ENCODE measurements at regions not wholly inside any gene's neighbourhood (a gene's known extent, or its start where the extent isn't known, plus 50 kb on each side); places are given as distances from the start of the nearest gene placed in this dataset.

DNA sequence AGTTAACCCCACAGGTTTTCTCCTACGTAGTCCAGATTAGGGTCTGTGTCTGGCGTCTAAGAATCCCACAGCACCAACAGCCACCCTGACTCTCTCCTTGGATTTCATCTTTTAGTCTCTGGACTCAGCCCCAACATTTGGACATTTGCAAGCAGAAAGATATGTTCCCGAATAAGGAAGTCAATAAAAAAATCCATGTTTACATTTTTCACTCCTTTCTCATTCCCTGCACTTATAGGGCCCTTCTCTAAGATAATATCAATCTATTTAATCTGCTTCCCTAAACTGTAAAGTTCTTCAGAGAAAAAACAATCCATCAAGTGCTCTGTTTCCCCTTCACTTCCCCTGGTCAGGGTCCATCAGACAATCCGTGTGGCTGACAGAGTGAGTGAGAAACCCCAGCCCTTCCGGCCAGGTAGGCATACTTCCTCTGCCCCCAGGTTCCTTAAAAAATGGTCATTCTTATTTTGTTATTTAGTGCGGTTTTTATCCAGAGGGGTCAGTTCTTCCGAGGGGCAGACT, 105.9 kb upstream of the CDC42BPA start:
- H3K4me1 ChIP-seq (ENCODE audit: insufficient read depth, low read length, poor library complexity, severe bottlenecking): no peaks in the 10 kb centered on the region
- TF ChIP-seq EZH2phosphoT487 (IDR thresholded peaks at IDR 0.05; ENCODE audit: borderline replicate concordance): no peak
- TF ChIP-seq, protein P1, sequence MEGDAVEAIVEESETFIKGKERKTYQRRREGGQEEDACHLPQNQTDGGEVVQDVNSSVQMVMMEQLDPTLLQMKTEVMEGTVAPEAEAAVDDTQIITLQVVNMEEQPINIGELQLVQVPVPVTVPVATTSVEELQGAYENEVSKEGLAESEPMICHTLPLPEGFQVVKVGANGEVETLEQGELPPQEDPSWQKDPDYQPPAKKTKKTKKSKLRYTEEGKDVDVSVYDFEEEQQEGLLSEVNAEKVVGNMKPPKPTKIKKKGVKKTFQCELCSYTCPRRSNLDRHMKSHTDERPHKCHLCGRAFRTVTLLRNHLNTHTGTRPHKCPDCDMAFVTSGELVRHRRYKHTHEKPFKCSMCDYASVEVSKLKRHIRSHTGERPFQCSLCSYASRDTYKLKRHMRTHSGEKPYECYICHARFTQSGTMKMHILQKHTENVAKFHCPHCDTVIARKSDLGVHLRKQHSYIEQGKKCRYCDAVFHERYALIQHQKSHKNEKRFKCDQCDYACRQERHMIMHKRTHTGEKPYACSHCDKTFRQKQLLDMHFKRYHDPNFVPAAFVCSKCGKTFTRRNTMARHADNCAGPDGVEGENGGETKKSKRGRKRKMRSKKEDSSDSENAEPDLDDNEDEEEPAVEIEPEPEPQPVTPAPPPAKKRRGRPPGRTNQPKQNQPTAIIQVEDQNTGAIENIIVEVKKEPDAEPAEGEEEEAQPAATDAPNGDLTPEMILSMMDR (conservative IDR thresholded peaks at IDR 0.05; ENCODE audit: low read length): no peak
- no peaks in the 10 kb centered on the region for H4K20me1 ChIP-seq (ENCODE audit: insufficient read depth, low read length, poor library complexity, severe bottlenecking)
- no peaks in the 10 kb centered on the region for H3F3A ChIP-seq (ENCODE audit: low read depth)
- no peaks in the 10 kb centered on the region for H3K9me3 ChIP-seq (ENCODE audit: insufficient read depth, low read depth, low read length)
- no peaks in the 10 kb centered on the region for H3K27me3 ChIP-seq (ENCODE audit: insufficient read depth, low read length, poor library complexity, severe bottlenecking)
- H3K9ac ChIP-seq (ENCODE audit: low read depth, low read length, poor library complexity, severe bottlenecking): no peak overlapping the region
- H2AFZ ChIP-seq (ENCODE audit: low read length): no peak overlapping the region
- no peak overlapping the region for H3K4me3 ChIP-seq (ENCODE audit: low read length, poor library complexity, severe bottlenecking)
- H3K79me2 ChIP-seq (ENCODE audit: insufficient read depth, low read length): no peaks in the 10 kb centered on the region
- H3K36me3 ChIP-seq (ENCODE audit: insufficient read depth, low read length): no peaks in the 10 kb centered on the region
- H3K4me2 ChIP-seq (ENCODE audit: low read depth, low read length, poor library complexity, severe bottlenecking): no peak overlapping the region
- no peaks in the 10 kb centered on the region for H3K9me2 ChIP-seq (replicated peaks; ENCODE audit: low read depth, low read length)

DNA sequence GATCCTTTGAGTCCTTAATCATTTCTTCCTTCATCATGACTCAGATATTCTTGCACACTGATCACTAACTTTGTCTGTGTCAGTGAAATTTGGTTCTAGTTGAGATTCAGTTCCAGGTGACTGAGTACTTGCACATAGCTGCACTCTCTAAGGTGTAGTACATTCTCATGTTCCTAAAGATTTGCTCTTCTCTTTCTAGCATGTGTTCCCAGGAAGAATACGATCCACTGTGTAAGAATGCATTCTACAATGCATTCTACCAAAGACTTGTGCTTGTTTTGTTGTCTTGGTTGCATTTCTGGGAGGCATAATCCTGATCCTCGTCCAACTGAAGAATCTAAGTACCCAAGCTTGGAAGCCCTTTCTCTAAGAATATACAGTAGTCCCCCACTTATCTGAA, 104.3 kb upstream of the CDC42BPA start:
- Histone ChIP-seq H3K36me3 (ENCODE audit: insufficient read depth, low read length) (no peaks in the 10 kb centered on the region), H3K4me2 (ENCODE audit: low read depth, low read length, poor library complexity, severe bottlenecking) (no peak overlapping the region), H3K27me3 (ENCODE audit: insufficient read depth, low read length, poor library complexity, severe bottlenecking) (no peaks in the 10 kb centered on the region), H3K9me3 (ENCODE audit: insufficient read depth, low read depth, low read length) (no peaks in the 10 kb centered on the region), H3F3A (ENCODE audit: low read depth) (no peaks in the 10 kb centered on the region), H2AFZ (ENCODE audit: low read length) (no peak overlapping the region), H3K79me2 (ENCODE audit: insufficient read depth, low read length) (no peaks in the 10 kb centered on the region), H4K20me1 (ENCODE audit: insufficient read depth, low read length, poor library complexity, severe bottlenecking) (no peaks in the 10 kb centered on the region), H3K9me2 (replicated peaks; ENCODE audit: low read depth, low read length) (no peaks in the 10 kb centered on the region), H3K4me3 (ENCODE audit: low read length, poor library complexity, severe bottlenecking) (no peak overlapping the region), H3K9ac (ENCODE audit: low read depth, low read length, poor library complexity, severe bottlenecking) (no peak overlapping the region), H3K4me1 (ENCODE audit: insufficient read depth, low read length, poor library complexity, severe bottlenecking) (no peaks in the 10 kb centered on the region)
- no peak for TF ChIP-seq EZH2phosphoT487 (IDR thresholded peaks at IDR 0.05; ENCODE audit: borderline replicate concordance)
- TF ChIP-seq, protein P1 (conservative IDR thresholded peaks at IDR 0.05; ENCODE audit: low read length): no peak

DNA sequence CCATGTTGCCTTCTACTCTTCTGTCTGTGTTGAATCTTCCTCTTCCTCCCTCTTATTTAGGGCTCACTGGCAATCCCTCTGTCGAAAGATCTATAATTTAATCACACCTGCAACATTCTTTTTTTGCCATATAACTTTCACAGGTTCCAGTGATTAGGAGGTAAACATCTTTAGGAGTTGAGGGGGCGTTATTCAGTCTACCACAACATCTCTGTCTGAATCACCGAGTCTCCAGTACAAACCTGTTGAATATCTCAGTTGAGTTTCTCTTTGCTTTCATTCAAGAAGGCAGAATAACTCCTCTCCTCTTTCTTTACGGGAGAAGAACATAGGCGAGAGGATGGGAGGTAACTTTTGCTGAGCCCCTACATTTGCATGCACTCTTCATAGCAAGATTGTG, 101.9 kb upstream of the CDC42BPA start:
- Histone ChIP-seq H3F3A (ENCODE audit: low read depth) (no peaks in the 10 kb centered on the region), H3K4me2 (ENCODE audit: low read depth, low read length, poor library complexity, severe bottlenecking) (no peak overlapping the region), H3K36me3 (ENCODE audit: insufficient read depth, low read length) (no peaks in the 10 kb centered on the region), H3K9me3 (ENCODE audit: insufficient read depth, low read depth, low read length) (no peaks in the 10 kb centered on the region), H3K9ac (ENCODE audit: low read depth, low read length, poor library complexity, severe bottlenecking) (no peak overlapping the region), H2AFZ (ENCODE audit: low read length) (no peak overlapping the region), H3K79me2 (ENCODE audit: insufficient read depth, low read length) (no peaks in the 10 kb centered on the region), H3K4me3 (ENCODE audit: low read length, poor library complexity, severe bottlenecking) (no peak overlapping the region), H4K20me1 (ENCODE audit: insufficient read depth, low read length, poor library complexity, severe bottlenecking) (no peaks in the 10 kb centered on the region), H3K9me2 (replicated peaks; ENCODE audit: low read depth, low read length) (no peaks in the 10 kb centered on the region), H3K4me1 (ENCODE audit: insufficient read depth, low read length, poor library complexity, severe bottlenecking) (no peaks in the 10 kb centered on the region), H3K27me3 (ENCODE audit: insufficient read depth, low read length, poor library complexity, severe bottlenecking) (no peaks in the 10 kb centered on the region)
- TF ChIP-seq, protein P1 (conservative IDR thresholded peaks at IDR 0.05; ENCODE audit: low read length): no peak
- no peak for TF ChIP-seq EZH2phosphoT487 (IDR thresholded peaks at IDR 0.05; ENCODE audit: borderline replicate concordance)

All from Loucy (cell line).